Endothelial cell of umbilical vein (primary cell): ENCODE measurements at regions not wholly inside any gene's neighbourhood (a gene's known extent, or its start where the extent isn't known, plus 50 kb on each side); places are given as distances from the start of the nearest gene placed in this dataset.

Source experiments
- CTCF ChIP-seq, 2 donors: IDR thresholded peaks; 1 replicate in 1 of 2; 2 replicates in 1 of 2; pipeline ENCODE4 v1.5.1; 2011; ENCODE audit warnings: low read length in 2 of 2, mild to moderate bottlenecking in 2 of 2, moderate library complexity in 2 of 2, control low read depth in 1 of 2, inconsistent platforms in 1 of 2, low read depth in 1 of 2; ENCODE audit not compliant: insufficient read depth in 1 of 2; ENCODE audit errors: extremely low read depth in 1 of 2
- EZH2 ChIP-seq: IDR thresholded peaks from 2 replicates; pipeline ENCODE4 v1.6.1; 2012; ENCODE audit warnings: borderline replicate concordance, low read depth, mild to moderate bottlenecking, moderate library complexity, low read length, inconsistent platforms; ENCODE audit not compliant: severe bottlenecking
- POLR2A ChIP-seq: IDR thresholded peaks from 2 replicates; pipeline ENCODE4 v1.6.1; 2012; ENCODE audit warnings: low read depth, mild to moderate bottlenecking, control low read depth, low read length
- POLR2AphosphoS5 ChIP-seq: IDR thresholded peaks from 2 replicates; pipeline ENCODE4 v1.6.1; 2012; ENCODE audit warnings: low read depth, mild to moderate bottlenecking, control low read depth, low read length, moderate library complexity; ENCODE audit not compliant: insufficient read depth

- TF ChIP-seq CTCF (IDR thresholded peaks at IDR 0.05; ENCODE audit: extremely low read depth in 1 of 2, insufficient read depth in 1 of 2, low read depth in 1 of 2, low read length in 2 of 2): no peak
- TF ChIP-seq POLR2A: no peak
- TF ChIP-seq POLR2AphosphoS5: no peak
- TF ChIP-seq EZH2: no peak
These were observed 337.1 kb downstream of the IL20RB start for GRCh38 chr3:137294839-137295238.
